RWPE2 (cell line): ENCODE measurements at regions not wholly inside any gene's neighbourhood (a gene's known extent, or its start where the extent isn't known, plus 50 kb on each side); places are given as distances from the start of the nearest gene placed in this dataset.

Experiments
- ATAC-seq: fragments of 200-7000 bp; cut with Tn5 transposase; 3 replicates; pipeline ENCODE4 v1.9.1; 2021; ENCODE audit warnings: low read depth
- DNase-seq: peaks from one replicate; pipeline ENCODE4 v3.0.0-alpha.2; 2020; ENCODE audit warnings: low spot score
- H3K27ac ChIP-seq: fragments of 450-650 bp; 2 replicates; pipeline ENCODE4 v1.5.1; 2017; ENCODE audit warnings: mild to moderate bottlenecking; ENCODE audit not compliant: poor library complexity, severe bottlenecking
- H3K27me3 ChIP-seq: fragments of 250-450 bp; sonication (Bioruptor Pico); 2 replicates; pipeline ENCODE4 v1.5.1; 2021; ENCODE audit warnings: mild to moderate bottlenecking, moderate library complexity; ENCODE audit not compliant: insufficient read depth, poor library complexity, severe bottlenecking
- H3K36me3 ChIP-seq: fragments of 250-450 bp; sonication (Bioruptor Pico); 2 replicates; pipeline ENCODE4 v1.5.1; 2020; ENCODE audit warnings: low read depth, mild to moderate bottlenecking, moderate library complexity
- H3K4me1 ChIP-seq: fragments of 250-450 bp; sonication (Bioruptor Pico); 2 replicates; pipeline ENCODE4 v1.5.1; 2021; ENCODE audit warnings: mild to moderate bottlenecking, moderate library complexity; ENCODE audit not compliant: insufficient read depth, poor library complexity, severe bottlenecking
- H3K4me3 ChIP-seq: fragments of 250-450 bp; sonication (Bioruptor Pico); 2 replicates; pipeline ENCODE4 v1.5.1; 2021; ENCODE audit warnings: mild to moderate bottlenecking, moderate library complexity; ENCODE audit not compliant: severe bottlenecking
- H3K9me3 ChIP-seq: fragments of 250-450 bp; sonication (Bioruptor Pico); 2 replicates; pipeline ENCODE4 v1.5.1; 2021; ENCODE audit warnings: mild to moderate bottlenecking, moderate library complexity; ENCODE audit not compliant: severe bottlenecking
- TF ChIP-seq, protein P1 (sequence below): fragments of 450-650 bp; IDR thresholded peaks from one replicate; pipeline ENCODE4 v1.5.1; 2017; ENCODE audit warnings: mild to moderate bottlenecking, moderate library complexity; ENCODE audit not compliant: poor library complexity, severe bottlenecking

DNA sequence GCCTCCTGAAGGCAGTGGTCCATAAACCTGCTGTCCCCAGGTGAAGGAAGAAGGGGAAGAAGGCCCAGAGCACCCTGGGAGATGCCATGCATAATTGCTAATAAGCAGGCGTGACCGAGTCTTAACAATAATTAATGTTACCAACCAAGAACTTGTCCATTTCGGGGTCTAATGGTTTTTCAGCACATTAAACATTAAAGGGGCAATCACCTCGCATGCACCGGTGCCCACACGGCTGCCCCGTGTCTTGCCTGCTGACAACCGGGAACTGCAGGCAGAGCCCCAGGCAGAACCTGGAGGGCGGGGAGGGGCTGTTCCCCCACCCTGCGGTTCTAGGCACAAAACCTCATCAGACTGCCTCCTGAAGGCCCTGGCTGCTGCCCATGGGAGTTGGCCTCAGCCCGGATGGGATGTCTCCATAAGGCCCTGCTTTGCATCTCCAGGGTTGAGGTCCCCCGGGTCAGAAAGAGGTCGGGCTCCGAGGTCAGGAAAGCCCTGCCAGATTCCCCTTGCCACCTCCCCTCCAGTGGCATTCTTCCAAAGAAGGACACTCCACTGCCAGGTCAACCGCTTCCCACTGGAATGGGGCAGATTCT, 169.0 kb downstream of the BUD13 start:
- no peaks in the 10 kb centered on the region for H3K36me3 ChIP-seq
- H3K4me3 ChIP-seq: no peak overlapping the region
- TF ChIP-seq, protein P1, sequence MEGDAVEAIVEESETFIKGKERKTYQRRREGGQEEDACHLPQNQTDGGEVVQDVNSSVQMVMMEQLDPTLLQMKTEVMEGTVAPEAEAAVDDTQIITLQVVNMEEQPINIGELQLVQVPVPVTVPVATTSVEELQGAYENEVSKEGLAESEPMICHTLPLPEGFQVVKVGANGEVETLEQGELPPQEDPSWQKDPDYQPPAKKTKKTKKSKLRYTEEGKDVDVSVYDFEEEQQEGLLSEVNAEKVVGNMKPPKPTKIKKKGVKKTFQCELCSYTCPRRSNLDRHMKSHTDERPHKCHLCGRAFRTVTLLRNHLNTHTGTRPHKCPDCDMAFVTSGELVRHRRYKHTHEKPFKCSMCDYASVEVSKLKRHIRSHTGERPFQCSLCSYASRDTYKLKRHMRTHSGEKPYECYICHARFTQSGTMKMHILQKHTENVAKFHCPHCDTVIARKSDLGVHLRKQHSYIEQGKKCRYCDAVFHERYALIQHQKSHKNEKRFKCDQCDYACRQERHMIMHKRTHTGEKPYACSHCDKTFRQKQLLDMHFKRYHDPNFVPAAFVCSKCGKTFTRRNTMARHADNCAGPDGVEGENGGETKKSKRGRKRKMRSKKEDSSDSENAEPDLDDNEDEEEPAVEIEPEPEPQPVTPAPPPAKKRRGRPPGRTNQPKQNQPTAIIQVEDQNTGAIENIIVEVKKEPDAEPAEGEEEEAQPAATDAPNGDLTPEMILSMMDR: no peak
- no peaks in the 10 kb centered on the region for H3K9me3 ChIP-seq
- H3K4me1 ChIP-seq: no peaks in the 10 kb centered on the region
- ATAC-seq (no peak), DNase-seq (no peak)
- H3K27me3 ChIP-seq: no peaks in the 10 kb centered on the region
- no peak overlapping the region for H3K27ac ChIP-seq

DNA sequence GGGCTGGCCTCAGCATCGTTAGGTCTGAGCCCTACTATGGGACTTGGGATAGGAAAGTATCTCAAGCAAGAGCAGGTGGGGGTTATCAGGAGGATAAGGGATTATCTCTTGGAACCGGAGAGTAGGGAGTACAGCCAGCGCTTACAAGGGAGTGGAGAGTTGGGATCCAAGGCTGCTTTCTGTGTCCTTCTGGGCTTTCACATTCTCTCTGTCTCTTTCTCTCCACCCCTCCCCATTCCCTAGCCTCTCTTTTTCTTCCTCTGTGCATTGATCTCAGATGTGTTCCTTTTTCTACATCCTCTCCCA, 170.2 kb downstream of the BUD13 start:
- Histone ChIP-seq H3K4me1 (no peaks in the 10 kb centered on the region), H3K4me3 (no peak overlapping the region), H3K36me3 (no peaks in the 10 kb centered on the region), H3K9me3 (no peaks in the 10 kb centered on the region), H3K27me3 (no peaks in the 10 kb centered on the region), H3K27ac (no peak overlapping the region)
- DNase-seq: no peak
- TF ChIP-seq, protein P1: no peak
- no peak for ATAC-seq

DNA sequence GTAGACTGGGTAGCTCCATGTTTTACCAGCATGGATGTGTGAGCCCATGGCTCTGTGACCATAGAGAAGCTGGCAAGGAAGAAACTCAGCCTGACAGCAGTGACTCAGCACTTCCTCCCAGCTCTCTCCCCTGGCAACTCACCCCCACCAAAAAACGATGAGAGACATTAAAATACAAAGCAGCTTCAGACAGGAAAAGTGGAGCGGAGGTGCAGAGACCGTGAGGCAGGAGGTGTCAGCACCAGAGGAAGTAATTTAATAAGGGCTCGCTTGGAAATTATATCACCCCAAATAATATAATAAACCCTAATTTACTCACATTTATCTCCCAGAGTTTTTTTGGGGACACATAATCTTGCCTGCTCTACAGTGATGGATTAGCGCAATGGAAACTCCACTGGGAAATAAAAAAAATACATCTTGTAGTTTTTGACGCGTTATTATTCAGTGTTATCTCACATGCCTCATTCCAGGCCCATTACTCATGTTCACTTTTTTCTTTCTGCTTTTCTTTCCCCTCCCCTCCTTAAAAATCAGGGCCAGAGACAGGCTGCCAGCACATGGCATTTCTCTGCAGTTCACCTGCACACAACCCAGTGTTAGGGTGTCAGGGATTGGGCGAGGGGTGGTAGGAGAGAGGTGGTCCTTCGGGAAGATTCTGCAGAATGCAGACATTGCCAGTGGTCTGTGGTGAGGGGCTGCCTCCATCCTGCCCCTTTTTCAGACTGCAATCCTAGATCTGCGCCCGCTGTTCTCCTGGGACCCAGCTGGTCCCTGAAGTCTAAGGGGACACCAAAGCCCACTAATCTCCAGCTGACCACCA, 170.8 kb downstream of the BUD13 start:
- H3K27ac ChIP-seq: no peak overlapping the region
- ATAC-seq (no peak), DNase-seq (no peak)
- H3K9me3 ChIP-seq: no peaks in the 10 kb centered on the region
- TF ChIP-seq, protein P1: no peak
- H3K4me3 ChIP-seq: no peak overlapping the region
- H3K27me3 ChIP-seq: no peaks in the 10 kb centered on the region
- no peaks in the 10 kb centered on the region for H3K4me1 ChIP-seq
- H3K36me3 ChIP-seq: no peaks in the 10 kb centered on the region

DNA sequence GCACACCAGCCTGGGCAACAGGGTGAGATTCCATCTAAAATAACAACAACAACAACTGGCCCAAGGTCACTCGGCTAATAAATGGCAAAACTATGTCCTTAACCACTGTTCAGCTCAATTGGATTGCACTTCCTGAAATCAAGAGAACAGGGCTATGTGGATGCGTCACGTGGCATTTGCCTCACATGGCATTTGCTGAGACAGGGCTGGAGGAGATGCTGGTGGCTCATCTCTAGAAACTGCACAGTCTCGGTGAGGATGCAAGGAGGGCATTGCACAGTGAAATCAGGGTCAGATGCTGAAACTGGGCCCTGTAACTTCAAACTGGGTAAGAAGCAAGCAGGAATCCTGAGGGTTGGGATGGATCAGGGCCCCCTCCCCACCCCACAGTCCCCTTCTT, 171.9 kb downstream of the BUD13 start:
- H3K36me3 ChIP-seq: no peaks in the 10 kb centered on the region
- no peak overlapping the region for H3K27ac ChIP-seq
- no peak overlapping the region for H3K4me3 ChIP-seq
- ATAC-seq (no peak), DNase-seq (no peak)
- no peaks in the 10 kb centered on the region for H3K9me3 ChIP-seq
- no peaks in the 10 kb centered on the region for H3K4me1 ChIP-seq
- peaks cover 4% of the 10 kb centered on the region for H3K27me3 ChIP-seq
- TF ChIP-seq, protein P1: no peak

DNA sequence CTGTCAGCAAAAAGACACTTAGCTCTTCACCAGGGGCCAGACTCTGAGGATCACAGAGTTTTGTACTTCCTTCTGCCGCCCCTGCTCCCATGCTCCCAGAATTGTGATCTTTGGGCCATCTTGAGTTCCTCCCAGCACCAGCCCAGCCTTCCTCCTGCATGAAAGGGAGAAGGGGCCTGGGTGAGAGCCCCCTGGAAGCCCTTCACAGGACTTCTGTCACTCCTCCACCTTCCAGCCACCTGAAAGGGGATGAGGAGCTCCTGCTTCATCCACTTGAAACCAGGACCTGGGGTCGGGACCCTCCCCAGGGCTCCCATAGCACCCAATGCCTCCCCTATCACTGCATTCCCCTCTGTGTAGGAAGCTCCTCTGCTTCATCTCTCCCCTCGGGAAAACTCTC, 174.2 kb downstream of the BUD13 start:
- Histone ChIP-seq H3K4me1 (no peaks in the 10 kb centered on the region), H3K27me3 (peaks cover 26% of the 10 kb centered on the region), H3K36me3 (no peaks in the 10 kb centered on the region), H3K27ac (no peak overlapping the region), H3K4me3 (no peak overlapping the region), H3K9me3 (no peaks in the 10 kb centered on the region)
- TF ChIP-seq, protein P1: no peak
- no peak for DNase-seq
- no peak for ATAC-seq
